PC-9 (cell line): ENCODE measurements at regions not wholly inside any gene's neighbourhood (a gene's known extent, or its start where the extent isn't known, plus 50 kb on each side); places are given as distances from the start of the nearest gene placed in this dataset.

Experiments
- BruUV-seq: library from RNA; stranded (reverse); fragments of 400-500 nt; replicated peaks from 2 replicates; lab custom pipeline; 2021; lab: Mats Ljungman, UMichigan
- CTCF ChIA-PET: fragments of 300-600 bp; sonication (Branson Sonifier 250); formaldehyde crosslinking; loops from one replicate; lab custom pipeline; 2022; ENCODE audit warnings: antibody characterized with exemption; lab: Charles Lee
- POLR2A ChIA-PET: fragments of 300-600 bp; sonication (Branson Sonifier 250); formaldehyde crosslinking; loops from one replicate; lab custom pipeline; 2022; ENCODE audit warnings: antibody characterized with exemption; ENCODE audit not compliant: unreplicated experiment; lab: Charles Lee
- DNase-seq, 2 experiments: peaks; one replicate each; pipeline versions ENCODE4 v3.0.0 to v3.0.0-alpha.2; 2015 to 2022; ENCODE audit warnings: mixed read lengths in 1 of 2
- H2AFZ ChIP-seq: fragments of 200-600 bp; sonication (generic); 2 replicates; pipeline ENCODE4 v1.8.1; 2017; ENCODE audit warnings: antibody characterized with exemption
- H3F3A ChIP-seq: fragments of 200-600 bp; sonication (generic); 2 replicates; pipeline ENCODE4 v1.8.1; 2017; ENCODE audit warnings: antibody characterized with exemption, mild to moderate bottlenecking, low read depth; ENCODE audit not compliant: insufficient read depth
- H3K27ac ChIP-seq: fragments of 200-600 bp; sonication (generic); 2 replicates; pipeline ENCODE4 v1.6.1; 2016; ENCODE audit warnings: mixed run types
- H3K27me3 ChIP-seq: fragments of 200-600 bp; sonication (generic); 2 replicates; pipeline ENCODE4 v1.6.1; 2016; ENCODE audit warnings: low read depth, mixed run types; ENCODE audit not compliant: insufficient read depth
- H3K36me3 ChIP-seq: fragments of 200-600 bp; sonication (generic); 2 replicates; pipeline ENCODE4 v1.6.1; 2016; ENCODE audit warnings: low read depth, mixed run types
- H3K4me1 ChIP-seq: fragments of 200-600 bp; sonication (generic); replicated peaks from 2 replicates; pipeline ENCODE4 v1.6.1; 2016; ENCODE audit warnings: mixed run types; ENCODE audit not compliant: insufficient read depth
- H3K4me2 ChIP-seq: fragments of 200-600 bp; sonication (generic); 2 replicates; pipeline ENCODE4 v1.6.1; 2017; ENCODE audit warnings: mixed run types
- H3K4me3 ChIP-seq: fragments of 200-600 bp; sonication (generic); 2 replicates; pipeline ENCODE4 v1.6.1; 2016; ENCODE audit warnings: mixed run types
- H3K79me2 ChIP-seq: fragments of 200-600 bp; sonication (generic); 2 replicates; pipeline ENCODE4 v1.6.1; 2017; ENCODE audit warnings: low read depth, mixed run types
- H3K9me2 ChIP-seq: fragments of 200-600 bp; sonication (generic); 2 replicates; pipeline ENCODE4 v1.8.1; 2017; ENCODE audit warnings: mild to moderate bottlenecking; ENCODE audit not compliant: insufficient read depth
- H3K9me3 ChIP-seq: fragments of 200-600 bp; sonication (generic); 2 replicates; pipeline ENCODE4 v1.8.1; 2016; ENCODE audit warnings: low read depth; ENCODE audit not compliant: insufficient read depth
- H4K20me1 ChIP-seq: fragments of 200-600 bp; sonication (generic); 2 replicates; pipeline ENCODE4 v1.8.1; 2017; ENCODE audit not compliant: insufficient read depth
- EZH2 ChIP-seq: fragments of 200-600 bp; sonication (generic); IDR thresholded peaks from 2 replicates; pipeline ENCODE4 v1.8.0; 2017; ENCODE audit warnings: antibody characterized with exemption, low read depth
- intact Hi-C: fragments of 100-400 bp; cut with micrococcal nuclease; formaldehyde crosslinking; loops from one replicate; pipeline ENCODE4 v1.10.0; 2022; ENCODE audit not compliant: unreplicated experiment
- TF ChIP-seq, protein P1 (sequence below): fragments of 200-600 bp; sonication (generic); conservative IDR thresholded peaks from 2 replicates; pipeline ENCODE4 v1.6.1; 2017; ENCODE audit warnings: mixed run types, antibody characterized with exemption, mild to moderate bottlenecking, moderate library complexity

DNA sequence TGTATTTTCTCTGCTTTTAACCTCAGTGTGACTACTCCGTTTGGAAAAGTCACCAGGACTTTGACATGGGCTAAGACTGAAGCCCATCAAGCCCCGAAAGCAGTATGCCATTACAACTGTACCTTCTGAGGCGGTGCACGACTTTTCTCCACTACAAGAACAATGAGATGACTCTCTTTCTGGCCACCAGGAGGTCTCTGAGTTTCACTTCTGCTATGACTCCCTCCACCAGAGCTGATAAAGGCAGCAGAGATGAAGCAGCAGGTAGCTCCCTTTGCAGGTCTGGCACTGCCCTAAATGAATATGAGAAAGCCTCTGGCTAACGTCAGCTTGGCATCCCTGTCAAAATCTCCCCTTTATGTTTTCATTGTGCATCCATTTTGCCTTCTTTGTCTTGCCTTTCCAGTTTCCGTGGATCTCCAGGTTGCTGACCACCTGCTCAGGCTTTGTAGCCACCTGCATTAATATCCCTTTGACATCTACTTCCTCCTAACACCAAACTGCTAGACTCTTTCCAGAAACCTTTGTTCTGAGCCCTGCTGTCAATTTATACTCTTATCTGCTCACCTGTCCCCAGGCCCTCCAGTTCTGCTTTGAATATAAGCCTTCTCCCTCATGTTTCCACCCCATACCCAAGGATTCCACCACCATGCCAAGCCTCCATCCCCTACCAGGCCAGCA, 221.7 kb downstream of the ZNF608 start:
- Histone ChIP-seq H3K79me2 (no peaks in the 10 kb centered on the region), H2AFZ (no peak overlapping the region), H3K27me3 (no peaks in the 10 kb centered on the region), H3K9me2 (no peaks in the 10 kb centered on the region), H3K9me3 (no peaks in the 10 kb centered on the region), H3K27ac (no peak overlapping the region), H3K4me3 (no peak overlapping the region), H4K20me1 (no peaks in the 10 kb centered on the region), H3K36me3 (no peaks in the 10 kb centered on the region), H3K4me1 (no peaks in the 10 kb centered on the region), H3F3A (0 out of 2 replicates have a peak, but pooled peaks cover 7% of the 10 kb centered on the region), H3K4me2 (no peak overlapping the region)
- TF ChIP-seq, protein P1, sequence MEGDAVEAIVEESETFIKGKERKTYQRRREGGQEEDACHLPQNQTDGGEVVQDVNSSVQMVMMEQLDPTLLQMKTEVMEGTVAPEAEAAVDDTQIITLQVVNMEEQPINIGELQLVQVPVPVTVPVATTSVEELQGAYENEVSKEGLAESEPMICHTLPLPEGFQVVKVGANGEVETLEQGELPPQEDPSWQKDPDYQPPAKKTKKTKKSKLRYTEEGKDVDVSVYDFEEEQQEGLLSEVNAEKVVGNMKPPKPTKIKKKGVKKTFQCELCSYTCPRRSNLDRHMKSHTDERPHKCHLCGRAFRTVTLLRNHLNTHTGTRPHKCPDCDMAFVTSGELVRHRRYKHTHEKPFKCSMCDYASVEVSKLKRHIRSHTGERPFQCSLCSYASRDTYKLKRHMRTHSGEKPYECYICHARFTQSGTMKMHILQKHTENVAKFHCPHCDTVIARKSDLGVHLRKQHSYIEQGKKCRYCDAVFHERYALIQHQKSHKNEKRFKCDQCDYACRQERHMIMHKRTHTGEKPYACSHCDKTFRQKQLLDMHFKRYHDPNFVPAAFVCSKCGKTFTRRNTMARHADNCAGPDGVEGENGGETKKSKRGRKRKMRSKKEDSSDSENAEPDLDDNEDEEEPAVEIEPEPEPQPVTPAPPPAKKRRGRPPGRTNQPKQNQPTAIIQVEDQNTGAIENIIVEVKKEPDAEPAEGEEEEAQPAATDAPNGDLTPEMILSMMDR = no peak
- no peak for TF ChIP-seq EZH2
- DNase-seq = no peak
- CTCF ChIA-PET = no interaction called here
- no TSS peak for BruUV-seq
- intact Hi-C loops = no loop called here
- POLR2A ChIA-PET = no interaction called here

DNA sequence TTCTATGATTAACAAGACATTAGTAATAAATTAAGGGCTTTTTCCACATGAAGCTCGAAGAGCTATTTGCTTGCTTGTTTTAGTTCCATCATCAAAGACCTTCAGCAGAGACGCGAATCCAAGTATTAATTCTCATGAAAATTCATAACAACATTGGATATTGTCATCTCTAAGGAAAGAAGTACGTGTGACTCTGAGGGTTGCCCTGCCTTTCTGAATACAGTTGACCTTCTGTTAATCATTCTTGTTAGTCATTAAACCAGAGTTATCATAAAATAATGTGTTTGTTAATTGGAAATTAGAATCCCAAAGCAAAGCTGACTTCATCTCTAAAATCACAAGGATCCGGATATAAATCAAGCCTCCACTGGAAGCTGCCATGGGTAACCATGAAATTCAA, 222.5 kb downstream of the ZNF608 start:
- POLR2A ChIA-PET = no interaction called here
- no TSS peak for BruUV-seq
- no peaks in the 10 kb centered on the region for H3K9me2 ChIP-seq
- H3K4me3 ChIP-seq = no peak overlapping the region
- CTCF ChIA-PET = no interaction called here
- no peak overlapping the region for H2AFZ ChIP-seq
- H3K4me2 ChIP-seq = no peak overlapping the region
- H3K27me3 ChIP-seq = no peaks in the 10 kb centered on the region
- H4K20me1 ChIP-seq = no peaks in the 10 kb centered on the region
- no peaks in the 10 kb centered on the region for H3K4me1 ChIP-seq
- no peak for DNase-seq
- H3K79me2 ChIP-seq = no peaks in the 10 kb centered on the region
- no peak overlapping the region for H3K27ac ChIP-seq
- no peaks in the 10 kb centered on the region for H3K36me3 ChIP-seq
- H3K9me3 ChIP-seq = no peaks in the 10 kb centered on the region
- H3F3A ChIP-seq = 0 out of 2 replicates have a peak, but pooled peaks cover 7% of the 10 kb centered on the region
- intact Hi-C loops = no loop called here
- TF ChIP-seq EZH2 = no peak
- TF ChIP-seq, protein P1 = no peak

GRCh38 chr5:124522992-124523391, 223.4 kb downstream of the ZNF608 start:
- Histone ChIP-seq H3K4me3 (no peak overlapping the region), H3K36me3 (no peaks in the 10 kb centered on the region), H2AFZ (no peak overlapping the region), H4K20me1 (no peaks in the 10 kb centered on the region), H3K27ac (no peak overlapping the region), H3K4me1 (no peaks in the 10 kb centered on the region), H3K9me3 (no peaks in the 10 kb centered on the region), H3K79me2 (no peaks in the 10 kb centered on the region), H3K27me3 (no peaks in the 10 kb centered on the region), H3K4me2 (no peak overlapping the region), H3F3A (0 out of 2 replicates have a peak, but pooled peaks cover 6% of the 10 kb centered on the region), H3K9me2 (no peaks in the 10 kb centered on the region)
- CTCF ChIA-PET = no interaction called here
- no peak for DNase-seq
- POLR2A ChIA-PET = no interaction called here
- intact Hi-C loops = no loop called here
- no peak for TF ChIP-seq EZH2
- TF ChIP-seq, protein P1 = no peak
- BruUV-seq = no TSS peak
